Heart right ventricle (tissue), 16 donors: ENCODE measurements at regions not wholly inside any gene's neighbourhood (a gene's known extent, or its start where the extent isn't known, plus 50 kb on each side); places are given as distances from the start of the nearest gene placed in this dataset.

ENCODE experiments used
- ATAC-seq, 8 donors: fragments of 200-7000 bp; cut with Tn5 transposase; one replicate each; pipeline ENCODE4 v1.9.1; 2020; ENCODE audit warnings: mild to moderate bottlenecking in 8 of 8, moderate library complexity in 8 of 8, moderate number of reproducible peaks in 1 of 8
- DNase-seq, 2 donors: peaks; one replicate each; pipeline ENCODE4 v3.0.0-alpha.2; 2020
- H3K27ac ChIP-seq, 10 donors: fragments of 200-600 bp; sonication (generic) in 2 of 10; one replicate each; pipeline versions ENCODE4 v1.5.0 to v1.8.0; 2020 to 2022; ENCODE audit warnings: mild to moderate bottlenecking in 3 of 10
- H3K27me3 ChIP-seq, 7 donors: fragments of 200-600 bp; one replicate each; pipeline ENCODE4 v1.8.0; 2021 to 2022; ENCODE audit warnings: mild to moderate bottlenecking in 2 of 7
- H3K36me3 ChIP-seq, 9 donors: fragments of 200-600 bp; sonication (generic) in 1 of 9; one replicate each; pipeline versions ENCODE4 v1.5.0 to v1.8.0; 2020 to 2022; ENCODE audit warnings: mild to moderate bottlenecking in 2 of 9
- H3K4me1 ChIP-seq, 9 donors: fragments of 200-600 bp; sonication (generic) in 1 of 9; one replicate each; pipeline versions ENCODE4 v1.5.0 to v1.8.0; 2020 to 2022; ENCODE audit warnings: mild to moderate bottlenecking in 4 of 9
- H3K4me3 ChIP-seq, 10 donors: fragments of 200-600 bp; sonication (generic) in 2 of 10; one replicate each; pipeline versions ENCODE4 v1.5.0 to v1.8.0; 2020 to 2022; ENCODE audit warnings: mild to moderate bottlenecking in 7 of 10, moderate library complexity in 2 of 10
- H3K9me3 ChIP-seq, 11 donors: fragments of 200-600 bp in 10 of 11; sonication (generic) in 2 of 11; one replicate each; pipeline versions ENCODE4 v1.5.0 to v1.8.0; 2013 to 2022; ENCODE audit warnings: mild to moderate bottlenecking in 2 of 11, control low read depth in 1 of 11, moderate library complexity in 1 of 11
- CTCF ChIP-seq, 9 donors: fragments of 200-600 bp; sonication (generic) in 2 of 9; IDR thresholded peaks; one replicate each; pipeline versions ENCODE4 v1.5.0 to v1.8.0; 2021 to 2022; ENCODE audit warnings: antibody characterized with exemption in 9 of 9, mild to moderate bottlenecking in 5 of 9, moderate library complexity in 1 of 9
- WGBS, 2 donors: extraction: QIAGEN DNeasy Blood & Tissue Kit; methylation state at CpG; one replicate each; pipeline ENCODE4 v1.1.7; 2013; ENCODE audit warnings: inconsistent platforms in 1 of 2; 5-methylcytosine and 5-hydroxymethylcytosine counted together
- intact Hi-C, 10 donors: fragments of 100-400 bp; cut with DNase I; formaldehyde crosslinking; loops; one replicate each; pipeline versions ENCODE4 v1.11.1 to v1.14.2; 2022
- donor health status: Arrhythmogenic right ventricular cardiomyopathy.
- donor health status: ischemic (EF 13 %, LVEDD 7.1; RV severe dilation, severe dysfunction).
- donor health status: healthy with polysubstance abuse.
- donor health status: DM: no; HTN: yes; CAD: no.
- donor health status: DM: no; HTN: no; CAD: no.
- donor health status: ischemic (EF 25% LVEDD 6.9; RV normal size, moderate dysfunction).
- donor health status: ischemic (EF 25% LVEDD 5.7; RV mildly dilated, moderate dysfunction).
- donor health status: healthy.
- donor health status: DM: yes; HTN: yes; CAD: no.
- donor health status: Ischemic cardiomyopathy.
- donor health status: ischemic (EF 35%, LVEDD 5.7; RV mildly dilated, moderate dysfunction).
- donor health status: nonischemic (EF 11% LVEDD 7.7; RV severe dilation, severe dysfunction).
- donor health status: DM: yes; HTN: yes; CAD: no.
- donor health status: PGD.
- donor health status: ischemic (EF 29% LVEDD 5.4; RV normal size, mild dysfunction).
- donor health status: nonischemic (EF 23%, LVEDD 6.1; RV moderate dilation, normal function).

DNA sequence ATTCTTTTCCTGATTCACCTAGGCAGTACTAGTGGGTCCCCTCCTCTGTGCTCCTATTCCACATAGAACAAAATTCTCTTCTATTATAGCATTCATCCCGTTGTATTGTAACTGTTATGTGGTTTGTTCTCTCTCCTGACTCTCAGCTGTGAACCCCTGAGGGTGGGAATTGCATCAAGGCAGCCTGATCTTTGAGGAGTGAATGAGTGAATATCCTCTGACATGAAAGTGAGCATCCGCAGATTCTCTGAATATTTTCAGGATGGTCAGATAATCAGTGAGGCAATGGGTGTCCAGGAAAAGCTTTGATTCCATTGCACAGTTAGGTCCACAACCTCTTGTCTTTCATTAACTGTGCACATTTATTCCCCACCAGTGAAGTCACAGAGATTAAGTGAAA is 67.6 kb upstream of the SLC22A23 start:
- H3K27me3 ChIP-seq = peaks cover 0 to 40% (median 12%) of the 10 kb centered on the region in 7 donors
- no peaks in the 10 kb centered on the region for H3K4me1 ChIP-seq
- H3K36me3 ChIP-seq = no peaks in the 10 kb centered on the region
- intact Hi-C loops = no loop called here
- H3K9me3 ChIP-seq = peaks cover 0 to 6% (median 0%) of the 10 kb centered on the region in 11 donors
- H3K4me3 ChIP-seq = no peak overlapping the region
- DNase-seq (no peak), ATAC-seq (no peak)
- no peak overlapping the region for H3K27ac ChIP-seq
- 80 to 86% methylated on average over 2 of the region's 2 CpGs for WGBS, 2 donors
- TF ChIP-seq CTCF (IDR thresholded peaks at IDR 0.05) = no peak

- Histone ChIP-seq H3K36me3 (no peaks in the 10 kb centered on the region), H3K27ac (no peak overlapping the region), H3K9me3 (peaks cover 0 to 6% (median 0%) of the 10 kb centered on the region in 11 donors), H3K4me3 (no peak overlapping the region), H3K4me1 (no peaks in the 10 kb centered on the region), H3K27me3 (peaks cover 0 to 40% (median 12%) of the 10 kb centered on the region in 7 donors)
- ATAC-seq = no peak
- DNase-seq = no peak
- intact Hi-C loops = no loop called here
- no peak for TF ChIP-seq CTCF (IDR thresholded peaks at IDR 0.05)
- WGBS, 2 donors = 88 to 91% methylated on average over 7 of the region's 7 CpGs
These were observed 67.1 kb upstream of the SLC22A23 start for GRCh38 chr6:3523966-3524365.

- Histone ChIP-seq H3K36me3 (no peaks in the 10 kb centered on the region), H3K27ac (no peak overlapping the region), H3K9me3 (peaks cover 0 to 6% (median 0%) of the 10 kb centered on the region in 11 donors), H3K27me3 (peaks cover 0 to 46% (median 13%) of the 10 kb centered on the region in 7 donors), H3K4me1 (no peaks in the 10 kb centered on the region), H3K4me3 (no peak overlapping the region)
- ATAC-seq = peak in 3 of 8 donors; percentile 30 to 57 (median 50)
- intact Hi-C loops = no loop called here
- no peak for TF ChIP-seq CTCF (IDR thresholded peaks at IDR 0.05)
- 58 to 67% methylated on average over 5 of the region's 5 CpGs for WGBS, 2 donors
- no peak for DNase-seq
These were observed 66.4 kb upstream of the SLC22A23 start for GRCh38 chr6:3523271-3523670.

DNA sequence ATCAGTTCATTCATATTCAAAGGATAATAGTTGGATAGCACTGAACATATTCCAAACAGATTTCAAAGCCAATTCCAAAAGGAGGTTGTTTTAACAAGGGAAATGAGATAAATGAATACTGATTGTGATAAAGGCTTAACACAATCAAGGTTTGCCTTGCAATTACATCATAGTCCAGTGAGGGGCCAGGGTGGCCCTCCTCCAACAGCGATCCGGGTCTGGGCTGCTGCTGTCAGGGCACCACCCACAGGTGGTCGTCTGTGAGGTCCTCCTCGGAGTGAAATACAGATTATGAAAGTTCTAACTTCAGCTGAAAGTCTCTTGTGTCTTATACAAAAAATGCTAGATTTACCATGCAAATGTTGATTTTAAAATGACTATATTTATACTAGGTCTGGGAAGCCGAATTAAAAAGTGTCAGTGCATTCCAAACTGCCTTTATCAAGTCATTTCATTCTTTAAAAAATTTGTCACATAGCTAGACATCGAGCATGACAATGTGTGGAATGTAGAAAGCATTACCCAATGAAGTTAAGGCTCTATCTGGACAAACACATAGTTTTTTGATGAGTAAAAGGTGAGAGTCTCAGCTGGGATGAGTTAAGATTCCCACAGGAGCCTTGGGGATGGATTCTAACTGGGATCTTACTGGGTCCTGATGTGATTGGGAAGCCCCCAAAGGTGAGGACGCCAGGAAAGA is 65.9 kb upstream of the SLC22A23 start:
- Histone ChIP-seq H3K4me1 (peaks cover 0 to 3% (median 0%) of the 10 kb centered on the region in 9 donors), H3K27me3 (peaks cover 0 to 46% (median 15%) of the 10 kb centered on the region in 7 donors), H3K9me3 (peaks cover 0 to 6% (median 0%) of the 10 kb centered on the region in 11 donors), H3K4me3 (no peak overlapping the region), H3K27ac (no peak overlapping the region), H3K36me3 (no peaks in the 10 kb centered on the region)
- intact Hi-C loops = no loop called here
- DNase-seq (no peak), ATAC-seq (no peak)
- 44 to 53% methylated on average over 7 of the region's 7 CpGs for WGBS, 2 donors
- no peak for TF ChIP-seq CTCF (IDR thresholded peaks at IDR 0.05)
